CD14-positive monocyte (primary cell): ENCODE measurements at regions not wholly inside any gene's neighbourhood (a gene's known extent, or its start where the extent isn't known, plus 50 kb on each side); places are given as distances from the start of the nearest gene placed in this dataset.
"Not testable (repeated sequence)": the region's sequence is repeated elsewhere in the genome, so short reads cannot be mapped to it uniquely, and the experiment has no call there.

Experiments
- DNase-seq, 3 donors: peaks; one replicate each; pipeline ENCODE4 v3.0.0-alpha.2; 2011 to 2022
- H2AFZ ChIP-seq: 2 replicates; pipeline ENCODE4 v1.6.0; 2012; ENCODE audit warnings: mild to moderate bottlenecking, low read depth, low read length, inconsistent platforms; ENCODE audit not compliant: insufficient read depth, poor library complexity, severe bottlenecking
- H3K27ac ChIP-seq, 2 donors: 1 replicate in 1 of 2; 2 replicates in 1 of 2; pipeline ENCODE4 v1.5.1; 2012 to 2013; ENCODE audit warnings: low read length in 2 of 2, control low read depth in 1 of 2, inconsistent platforms in 1 of 2, low read depth in 1 of 2, mild to moderate bottlenecking in 1 of 2
- H3K27me3 ChIP-seq, 2 donors: one replicate each; pipeline versions ENCODE4 v1.6.0 to v1.6.1; 2011 to 2013; ENCODE audit warnings: low read length in 2 of 2; ENCODE audit not compliant: control insufficient read depth in 2 of 2, insufficient read depth in 2 of 2
- H3K36me3 ChIP-seq, 2 donors: replicated peaks in 1 of 2; 1 replicate in 1 of 2; 2 replicates in 1 of 2; pipeline versions ENCODE4 v1.5.1 to v1.6.1; 2012 to 2013; ENCODE audit warnings: low read length in 2 of 2, control low read depth in 1 of 2, inconsistent platforms in 1 of 2, mild to moderate bottlenecking in 1 of 2; ENCODE audit not compliant: insufficient read depth in 2 of 2, control insufficient read depth in 1 of 2
- H3K4me1 ChIP-seq, 2 donors: 1 replicate in 1 of 2; 2 replicates in 1 of 2; pipeline versions ENCODE4 v1.5.1 to v1.6.1; 2012 to 2013; ENCODE audit warnings: low read length in 2 of 2, control low read depth in 1 of 2, inconsistent platforms in 1 of 2, mild to moderate bottlenecking in 1 of 2, moderate library complexity in 1 of 2; ENCODE audit not compliant: insufficient read depth in 2 of 2, control insufficient read depth in 1 of 2
- H3K4me2 ChIP-seq: replicated peaks from 2 replicates; pipeline ENCODE3; 2012; ENCODE audit warnings: low read length, moderate library complexity, mild to moderate bottlenecking; ENCODE audit not compliant: poor library complexity, severe bottlenecking; ENCODE audit errors: extremely low read depth
- H3K4me3 ChIP-seq, 3 experiments: fragments of 200-600 bp in 1 of 3; sonication (generic) in 1 of 3; replicated peaks in 1 of 3; 1 replicate in 2 of 3; 2 replicates in 1 of 3; pipeline ENCODE4 v1.5.1; 2011 to 2013; ENCODE audit warnings: low read length in 3 of 3, mild to moderate bottlenecking in 3 of 3, control low read depth in 2 of 3, low read depth in 2 of 3, inconsistent platforms in 1 of 3, moderate library complexity in 1 of 3
- H3K79me2 ChIP-seq: 2 replicates; pipeline ENCODE4 v1.6.0; 2012; ENCODE audit warnings: mild to moderate bottlenecking, control low read depth, inconsistent platforms, low read length, moderate library complexity; ENCODE audit not compliant: insufficient read depth
- H3K9ac ChIP-seq: 2 replicates; pipeline ENCODE4 v1.6.0; 2017; ENCODE audit warnings: low read length, mild to moderate bottlenecking; ENCODE audit not compliant: insufficient read depth, poor library complexity, severe bottlenecking
- H3K9me3 ChIP-seq, 2 donors: replicated peaks in 1 of 2; 1 replicate in 1 of 2; 2 replicates in 1 of 2; pipeline versions ENCODE4 v1.5.1 to v1.6.1; 2012 to 2013; ENCODE audit warnings: low read length in 2 of 2, control low read depth in 1 of 2; ENCODE audit not compliant: control insufficient read depth in 1 of 2, insufficient read depth in 1 of 2
- H4K20me1 ChIP-seq: 2 replicates; pipeline ENCODE4 v1.6.0; 2012; ENCODE audit warnings: mild to moderate bottlenecking, low read length, control low read depth, moderate library complexity; ENCODE audit not compliant: insufficient read depth
- H3K27ac Mint-ChIP-seq, 7 donors: one replicate each; pipeline ENCODE4 v1.8.0; 2020; ENCODE audit warnings: mild to moderate bottlenecking in 7 of 7, mixed read lengths in 7 of 7, moderate library complexity in 6 of 7, inconsistent platforms in 2 of 7
- H3K27me3 Mint-ChIP-seq, 3 donors: one replicate each; pipeline ENCODE4 v1.8.0; 2021 to 2022; ENCODE audit warnings: low read depth in 3 of 3, mild to moderate bottlenecking in 3 of 3, mixed read lengths in 3 of 3, moderate library complexity in 3 of 3, inconsistent platforms in 1 of 3
- H3K36me3 Mint-ChIP-seq, 2 donors: one replicate each; pipeline ENCODE4 v1.8.0; 2020; ENCODE audit warnings: mixed read lengths in 2 of 2, inconsistent platforms in 1 of 2, mild to moderate bottlenecking in 1 of 2
- H3K4me1 Mint-ChIP-seq: one replicate; pipeline ENCODE4 v1.8.0; 2020; ENCODE audit warnings: mild to moderate bottlenecking, mixed read lengths
- H3K4me3 Mint-ChIP-seq, 2 donors: one replicate each; pipeline ENCODE4 v1.8.0; 2020; ENCODE audit warnings: mild to moderate bottlenecking in 2 of 2, mixed read lengths in 2 of 2, moderate library complexity in 1 of 2
- H3K9me3 Mint-ChIP-seq, 7 donors: one replicate each; pipeline ENCODE4 v1.8.0; 2020 to 2022; ENCODE audit warnings: mixed read lengths in 7 of 7, mild to moderate bottlenecking in 6 of 7, moderate library complexity in 6 of 7, inconsistent platforms in 2 of 7
- WGBS: methylation state at CpG from one replicate; pipeline ENCODE4 v1.1.5; 2013; ENCODE audit warnings: missing lambda C conversion rate; ENCODE audit not compliant: insufficient coverage; 5-methylcytosine and 5-hydroxymethylcytosine counted together
- intact Hi-C, 2 donors: fragments of 100-400 bp; cut with micrococcal nuclease; formaldehyde crosslinking; loops; one replicate each; pipeline versions ENCODE4 v1.15.0 to v1.15.1; 2023
- TF ChIP-seq, protein P1 (sequence below): fragments of 200-600 bp; IDR thresholded peaks from one replicate; pipeline ENCODE4 v1.8.0; 2022; ENCODE audit warnings: antibody characterized with exemption, mild to moderate bottlenecking

DNA sequence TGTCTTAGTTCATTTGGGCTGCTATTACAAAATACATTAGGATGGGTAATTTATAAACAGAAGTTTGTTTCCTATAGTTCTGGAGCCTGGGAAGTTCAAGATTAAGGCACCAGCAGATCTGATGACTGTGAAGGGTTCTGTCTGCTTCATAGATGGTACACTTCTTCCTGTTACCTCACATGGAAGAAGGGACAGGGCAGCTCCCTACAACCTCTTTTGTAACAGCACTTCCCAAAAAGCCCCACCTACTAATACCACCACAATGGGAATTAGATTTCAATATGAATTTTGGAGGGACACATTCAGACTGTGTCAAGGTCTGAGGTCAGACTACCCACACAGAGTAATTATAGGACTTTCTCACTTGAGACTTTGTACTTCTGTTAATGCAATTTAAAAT, 260.3 kb downstream of the ARHGAP12 start:
- H3K79me2 ChIP-seq: no peaks in the 10 kb centered on the region
- peaks cover 0 to 19% of the 10 kb centered on the region in 2 donors for H3K9me3 ChIP-seq
- no peak overlapping the region for H3K4me3 ChIP-seq
- Mint-ChIP-seq H3K27ac (no peak overlapping the region), H3K27me3 (peaks cover 0 to 3% (median 1%) of the 10 kb centered on the region in 3 donors), H3K9me3 (peaks cover 13 to 25% (median 16%) of the 10 kb centered on the region in 7 donors), H3K4me1 (peaks cover 8% of the 10 kb centered on the region), H3K36me3 (no peaks in the 10 kb centered on the region), H3K4me3 (no peak overlapping the region)
- no peaks in the 10 kb centered on the region for H4K20me1 ChIP-seq
- no peak overlapping the region for H3K4me2 ChIP-seq
- H3K36me3 ChIP-seq: no peaks in the 10 kb centered on the region
- no peak overlapping the region for H2AFZ ChIP-seq
- H3K9ac ChIP-seq: no peak overlapping the region
- intact Hi-C loops: no loop called here
- no peaks in the 10 kb centered on the region for H3K27me3 ChIP-seq
- H3K27ac ChIP-seq: no peak overlapping the region
- TF ChIP-seq, protein P1, sequence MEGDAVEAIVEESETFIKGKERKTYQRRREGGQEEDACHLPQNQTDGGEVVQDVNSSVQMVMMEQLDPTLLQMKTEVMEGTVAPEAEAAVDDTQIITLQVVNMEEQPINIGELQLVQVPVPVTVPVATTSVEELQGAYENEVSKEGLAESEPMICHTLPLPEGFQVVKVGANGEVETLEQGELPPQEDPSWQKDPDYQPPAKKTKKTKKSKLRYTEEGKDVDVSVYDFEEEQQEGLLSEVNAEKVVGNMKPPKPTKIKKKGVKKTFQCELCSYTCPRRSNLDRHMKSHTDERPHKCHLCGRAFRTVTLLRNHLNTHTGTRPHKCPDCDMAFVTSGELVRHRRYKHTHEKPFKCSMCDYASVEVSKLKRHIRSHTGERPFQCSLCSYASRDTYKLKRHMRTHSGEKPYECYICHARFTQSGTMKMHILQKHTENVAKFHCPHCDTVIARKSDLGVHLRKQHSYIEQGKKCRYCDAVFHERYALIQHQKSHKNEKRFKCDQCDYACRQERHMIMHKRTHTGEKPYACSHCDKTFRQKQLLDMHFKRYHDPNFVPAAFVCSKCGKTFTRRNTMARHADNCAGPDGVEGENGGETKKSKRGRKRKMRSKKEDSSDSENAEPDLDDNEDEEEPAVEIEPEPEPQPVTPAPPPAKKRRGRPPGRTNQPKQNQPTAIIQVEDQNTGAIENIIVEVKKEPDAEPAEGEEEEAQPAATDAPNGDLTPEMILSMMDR: no peak
- no peaks in the 10 kb centered on the region for H3K4me1 ChIP-seq
- no peak for DNase-seq

- WGBS: 67% methylated on average over 1 of the region's 3 CpGs
- H3K27me3 Mint-ChIP-seq, H3K79me2 ChIP-seq, H3K27me3 ChIP-seq, DNase-seq, H3K27ac ChIP-seq, H3K4me2 ChIP-seq, H3K27ac Mint-ChIP-seq, H3K4me3 Mint-ChIP-seq, H3K36me3 ChIP-seq, H3K4me1 ChIP-seq, H3K9me3 ChIP-seq, H3K36me3 Mint-ChIP-seq, H3K4me3 ChIP-seq, H4K20me1 ChIP-seq, H3K9me3 Mint-ChIP-seq, intact Hi-C loops, H3K9ac ChIP-seq, H2AFZ ChIP-seq: not testable (repeated sequence)
- peaks cover 11% of the 10 kb centered on the region for H3K4me1 Mint-ChIP-seq
These were observed 262.8 kb downstream of the ARHGAP12 start for GRCh38 chr10:31665764-31666279.
